PC-3 (cell line): ENCODE measurements at regions not wholly inside any gene's neighbourhood (a gene's known extent, or its start where the extent isn't known, plus 50 kb on each side); places are given as distances from the start of the nearest gene placed in this dataset.

Experiments used
- CTCF ChIP-seq: fragments of 300-600 bp; sonication (generic); conservative IDR thresholded peaks from 2 replicates; pipeline ENCODE4 v1.5.1; 2017; ENCODE audit warnings: antibody characterized with exemption, low read depth, mild to moderate bottlenecking, low read length
- EZH2 ChIP-seq: fragments of 300-600 bp; sonication (generic); IDR thresholded peaks from one replicate; pipeline ENCODE4 v1.6.1; 2017; ENCODE audit warnings: antibody characterized with exemption, mild to moderate bottlenecking, low read length; ENCODE audit not compliant: unreplicated experiment

DNA sequence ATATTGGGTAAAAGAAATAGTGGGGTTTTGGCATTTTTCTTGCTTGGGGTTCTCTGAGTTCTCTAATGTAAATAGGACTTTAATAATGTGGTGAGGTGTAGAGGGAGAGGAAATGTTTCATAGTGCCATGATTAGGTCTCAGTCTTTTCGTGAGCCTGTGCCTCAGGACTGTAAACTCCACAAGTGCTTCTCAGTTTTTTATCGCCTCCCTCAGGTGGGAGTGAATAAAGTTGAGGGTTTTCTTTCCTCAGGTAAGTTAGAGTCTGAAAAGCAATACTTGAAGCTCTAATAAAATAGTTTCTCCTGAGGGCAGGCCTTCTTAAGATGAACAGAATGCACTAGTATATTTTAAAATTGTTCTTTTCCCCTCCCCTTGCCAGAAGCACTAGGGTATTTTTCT is 243.1 kb upstream of the SETBP1 start:
- TF ChIP-seq CTCF (no peak), EZH2 (no peak)
